Pancreas (tissue), 10 donors: ENCODE measurements at regions not wholly inside any gene's neighbourhood (a gene's known extent, or its start where the extent isn't known, plus 50 kb on each side); places are given as distances from the start of the nearest gene placed in this dataset.
"Not testable (repeated sequence)": the region's sequence is repeated elsewhere in the genome, so short reads cannot be mapped to it uniquely, and the experiment has no call there.

ENCODE experiments used
- ATAC-seq, 4 donors: fragments of 200-7000 bp; cut with Tn5 transposase; one replicate each; pipeline versions ENCODE4 v1.8.0 to v1.9.1; 2020; ENCODE audit warnings: mild to moderate bottlenecking in 4 of 4, moderate library complexity in 4 of 4
- DNase-seq, 6 donors: peaks; one replicate each; pipeline ENCODE4 v3.0.0-alpha.2; 2020
- FAIRE-seq: peaks from 2 replicates; lab custom pipeline; 2012; peaks lifted over from hg19 to GRCh38; lab: Jason Lieb, UNC
- H3K27ac ChIP-seq, 4 donors: fragments of 200-600 bp; sonication (generic); 1 replicate in 3 of 4; 2 replicates in 1 of 4; pipeline versions ENCODE4 v1.5.0 to v1.8.0; 2020
- H3K27me3 ChIP-seq, 4 donors: fragments of 200-600 bp; one replicate each; pipeline ENCODE4 v1.8.0; 2021
- H3K36me3 ChIP-seq, 3 donors: fragments of 200-600 bp; sonication (generic) in 1 of 3; one replicate each; pipeline versions ENCODE4 v1.5.0 to v1.8.0; 2020 to 2021
- H3K4me1 ChIP-seq, 3 donors: fragments of 200-600 bp; one replicate each; pipeline ENCODE4 v1.8.0; 2021
- H3K4me3 ChIP-seq, 4 donors: fragments of 200-600 bp; sonication (generic) in 2 of 4; one replicate each; pipeline versions ENCODE4 v1.5.0 to v1.8.0; 2020 to 2021
- H3K9me3 ChIP-seq, 4 donors: fragments of 200-600 bp; one replicate each; pipeline ENCODE4 v1.8.0; 2021
- CTCF ChIP-seq, 4 donors: fragments of 200-600 bp; sonication (generic) in 3 of 4; IDR thresholded peaks; one replicate each; pipeline versions ENCODE4 v1.5.0 to v1.8.0; 2021; ENCODE audit warnings: antibody characterized with exemption in 4 of 4
- WGBS, 2 donors: extraction: QIAGEN DNeasy Blood & Tissue Kit; methylation state at CpG; one replicate each; pipeline ENCODE4 v1.1.7; 2013; 5-methylcytosine and 5-hydroxymethylcytosine counted together
- intact Hi-C, 3 donors: fragments of 100-400 bp; cut with DNase I; formaldehyde crosslinking; loops; one replicate each; pipeline versions ENCODE4 v1.11.1 to v1.14.2; 2022
- donor health status: healthy with polysubstance abuse.
- donor health status: DM: no; HTN: no; CAD: no; lungs with moderate emphysema.
- donor health status: DM: no; HTN: no; CAD: no.
- donor health status: control.
- donor health status: control.
- donor health status: Bipolar disorder and iron deficiency.
- donor health status: DM: yes; HTN: yes; CAD: no.
- donor health status: DM: no; HTN: no; CAD: no.
- donor health status: DM: no; HTN: no; CAD: no.
- donor health status: DM: yes; HTN: yes; CAD: no.

GRCh38 chr12:89270548-89270947, 81.8 kb downstream of the DUSP6 start:
- Histone ChIP-seq H3K36me3 (no peaks in the 10 kb centered on the region), H3K4me1 (no peaks in the 10 kb centered on the region), H3K9me3 (no peaks in the 10 kb centered on the region), H3K27me3 (no peaks in the 10 kb centered on the region), H3K27ac (no peak overlapping the region), H3K4me3 (no peak overlapping the region)
- no peak for TF ChIP-seq CTCF (IDR thresholded peaks at IDR 0.05)
- DNase-seq (no peak), FAIRE-seq (no peak), ATAC-seq (no peak)
- WGBS, 2 donors, result 87 to 92% methylated on average over 4 of the region's 4 CpGs
- intact Hi-C loops, result no loop called here

GRCh38 chr12:89269174-89269573, 83.1 kb downstream of the DUSP6 start:
- Histone ChIP-seq H3K9me3 (no peaks in the 10 kb centered on the region), H3K4me1 (peaks cover 0 to 6% (median 0%) of the 10 kb centered on the region in 3 donors), H3K27ac (no peak overlapping the region), H3K27me3 (no peaks in the 10 kb centered on the region), H3K36me3 (no peaks in the 10 kb centered on the region), H3K4me3 (no peak overlapping the region)
- intact Hi-C loops, result no loop called here
- DNase-seq, result no peak
- TF ChIP-seq CTCF (IDR thresholded peaks at IDR 0.05), result no peak
- WGBS, 2 donors, result 92 to 97% methylated on average over 3 of the region's 3 CpGs
- no peak for FAIRE-seq
- no peak for ATAC-seq

GRCh38 chr12:89267404-89267803, 84.9 kb downstream of the DUSP6 start:
- peaks cover 0 to 6% (median 0%) of the 10 kb centered on the region in 3 donors for H3K4me1 ChIP-seq
- intact Hi-C loops, result no loop called here
- WGBS, 2 donors, result 80% methylated on average over 3 of the region's 3 CpGs
- ATAC-seq (no peak), DNase-seq (no peak), FAIRE-seq (no peak)
- H3K27ac ChIP-seq, result no peak overlapping the region
- H3K36me3 ChIP-seq, result no peaks in the 10 kb centered on the region
- H3K27me3 ChIP-seq, result no peaks in the 10 kb centered on the region
- TF ChIP-seq CTCF (IDR thresholded peaks at IDR 0.05), result no peak
- no peaks in the 10 kb centered on the region for H3K9me3 ChIP-seq
- no peak overlapping the region for H3K4me3 ChIP-seq

GRCh38 chr12:89266574-89267188, 85.6 kb downstream of the DUSP6 start:
- WGBS, 2 donors, result 88 to 94% methylated on average over 16 of the region's 16 CpGs
- not testable (repeated sequence) for FAIRE-seq

GRCh38 chr12:89264837-89265236, 87.5 kb downstream of the DUSP6 start:
- no peak for FAIRE-seq
- H3K27me3 ChIP-seq, result no peaks in the 10 kb centered on the region
- H3K27ac ChIP-seq, result no peak overlapping the region
- no peaks in the 10 kb centered on the region for H3K36me3 ChIP-seq
- H3K4me3 ChIP-seq, result no peak overlapping the region
- intact Hi-C loops, result no loop called here
- peaks cover 0 to 6% (median 0%) of the 10 kb centered on the region in 3 donors for H3K4me1 ChIP-seq
- no peak for DNase-seq
- no peak for TF ChIP-seq CTCF (IDR thresholded peaks at IDR 0.05)
- H3K9me3 ChIP-seq, result no peaks in the 10 kb centered on the region
- no peak for ATAC-seq

More at GRCh38 chr12:89266574-89267188, 85.6 kb downstream of the DUSP6 start:
- ATAC-seq, H3K27ac ChIP-seq, DNase-seq, H3K27me3 ChIP-seq, H3K9me3 ChIP-seq, H3K4me3 ChIP-seq, H3K4me1 ChIP-seq, intact Hi-C loops, H3K36me3 ChIP-seq: not testable (repeated sequence)
